Calu3 (cell line): ENCODE measurements at regions not wholly inside any gene's neighbourhood (a gene's known extent, or its start where the extent isn't known, plus 50 kb on each side); places are given as distances from the start of the nearest gene placed in this dataset.

Source experiments
- BruUV-seq: library from RNA; stranded (reverse); fragments of 400-500 nt; replicated peaks from 2 replicates; lab custom pipeline; 2021; lab: Mats Ljungman, UMichigan
- CTCF ChIA-PET: fragments of 300-600 bp; sonication (Branson Sonifier 250); formaldehyde crosslinking; loops from one replicate; lab custom pipeline; 2022; ENCODE audit warnings: antibody characterized with exemption; lab: Charles Lee
- DNase-seq: peaks from one replicate; pipeline ENCODE4 v3.0.0; 2022
- H3K27ac Mint-ChIP-seq: one replicate; pipeline ENCODE4 v1.8.0; 2022; ENCODE audit warnings: mixed read lengths; ENCODE audit not compliant: unreplicated experiment
- H3K27me3 Mint-ChIP-seq: one replicate; pipeline ENCODE4 v1.8.0; 2022; ENCODE audit warnings: mixed read lengths; ENCODE audit not compliant: unreplicated experiment
- H3K36me3 Mint-ChIP-seq: one replicate; pipeline ENCODE4 v1.8.0; 2022; ENCODE audit warnings: mild to moderate bottlenecking, moderate library complexity, mixed read lengths; ENCODE audit not compliant: insufficient read depth, unreplicated experiment
- H3K4me1 Mint-ChIP-seq: one replicate; pipeline ENCODE4 v1.8.0; 2022; ENCODE audit warnings: mild to moderate bottlenecking, low read depth, mixed read lengths; ENCODE audit not compliant: unreplicated experiment
- H3K4me3 Mint-ChIP-seq: one replicate; pipeline ENCODE4 v1.8.0; 2022; ENCODE audit warnings: mild to moderate bottlenecking, low read depth, moderate library complexity, mixed read lengths; ENCODE audit not compliant: unreplicated experiment
- H3K9me3 Mint-ChIP-seq: one replicate; pipeline ENCODE4 v1.8.0; 2022; ENCODE audit warnings: low read depth, mixed read lengths; ENCODE audit not compliant: unreplicated experiment
- intact Hi-C: fragments of 100-400 bp; cut with micrococcal nuclease; formaldehyde crosslinking; loops from one replicate; pipeline ENCODE4 v1.10.0; 2022; ENCODE audit not compliant: unreplicated experiment
- TF ChIP-seq, protein P1 (sequence below): fragments of 200-600 bp; IDR thresholded peaks from one replicate; pipeline ENCODE4 v1.8.0; 2022; ENCODE audit warnings: antibody characterized with exemption; ENCODE audit not compliant: unreplicated experiment

DNA sequence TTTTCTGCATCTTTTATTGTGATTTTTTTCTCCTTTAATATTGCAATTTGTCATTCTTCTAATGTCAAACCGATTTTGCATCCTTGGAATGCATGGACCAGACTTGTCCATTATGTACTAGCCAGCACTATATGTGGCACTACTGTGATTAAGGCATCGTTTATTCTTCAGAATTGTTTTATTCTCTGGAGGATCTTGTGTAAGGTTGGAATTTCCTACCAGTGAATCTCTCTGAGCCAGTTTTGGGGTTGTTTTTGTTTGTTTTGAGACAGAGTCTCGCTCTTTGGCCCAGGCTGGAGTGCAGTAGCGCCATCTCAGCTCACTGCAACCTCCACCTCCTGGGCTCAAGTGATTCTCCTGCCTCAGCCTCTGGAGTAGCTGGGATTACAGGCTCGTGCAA, 58.5 kb downstream of the IGLL5 start:
- TF ChIP-seq, protein P1, sequence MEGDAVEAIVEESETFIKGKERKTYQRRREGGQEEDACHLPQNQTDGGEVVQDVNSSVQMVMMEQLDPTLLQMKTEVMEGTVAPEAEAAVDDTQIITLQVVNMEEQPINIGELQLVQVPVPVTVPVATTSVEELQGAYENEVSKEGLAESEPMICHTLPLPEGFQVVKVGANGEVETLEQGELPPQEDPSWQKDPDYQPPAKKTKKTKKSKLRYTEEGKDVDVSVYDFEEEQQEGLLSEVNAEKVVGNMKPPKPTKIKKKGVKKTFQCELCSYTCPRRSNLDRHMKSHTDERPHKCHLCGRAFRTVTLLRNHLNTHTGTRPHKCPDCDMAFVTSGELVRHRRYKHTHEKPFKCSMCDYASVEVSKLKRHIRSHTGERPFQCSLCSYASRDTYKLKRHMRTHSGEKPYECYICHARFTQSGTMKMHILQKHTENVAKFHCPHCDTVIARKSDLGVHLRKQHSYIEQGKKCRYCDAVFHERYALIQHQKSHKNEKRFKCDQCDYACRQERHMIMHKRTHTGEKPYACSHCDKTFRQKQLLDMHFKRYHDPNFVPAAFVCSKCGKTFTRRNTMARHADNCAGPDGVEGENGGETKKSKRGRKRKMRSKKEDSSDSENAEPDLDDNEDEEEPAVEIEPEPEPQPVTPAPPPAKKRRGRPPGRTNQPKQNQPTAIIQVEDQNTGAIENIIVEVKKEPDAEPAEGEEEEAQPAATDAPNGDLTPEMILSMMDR: no peak
- no peak for DNase-seq
- no peak overlapping the region for H3K27ac Mint-ChIP-seq
- no TSS peak for BruUV-seq
- intact Hi-C loops: no loop called here
- no peak overlapping the region for H3K4me3 Mint-ChIP-seq
- CTCF ChIA-PET: no interaction called here
- H3K4me1 Mint-ChIP-seq: no peaks in the 10 kb centered on the region
- no peaks in the 10 kb centered on the region for H3K9me3 Mint-ChIP-seq
- peaks cover 85% of the 10 kb centered on the region for H3K27me3 Mint-ChIP-seq
- no peaks in the 10 kb centered on the region for H3K36me3 Mint-ChIP-seq

DNA sequence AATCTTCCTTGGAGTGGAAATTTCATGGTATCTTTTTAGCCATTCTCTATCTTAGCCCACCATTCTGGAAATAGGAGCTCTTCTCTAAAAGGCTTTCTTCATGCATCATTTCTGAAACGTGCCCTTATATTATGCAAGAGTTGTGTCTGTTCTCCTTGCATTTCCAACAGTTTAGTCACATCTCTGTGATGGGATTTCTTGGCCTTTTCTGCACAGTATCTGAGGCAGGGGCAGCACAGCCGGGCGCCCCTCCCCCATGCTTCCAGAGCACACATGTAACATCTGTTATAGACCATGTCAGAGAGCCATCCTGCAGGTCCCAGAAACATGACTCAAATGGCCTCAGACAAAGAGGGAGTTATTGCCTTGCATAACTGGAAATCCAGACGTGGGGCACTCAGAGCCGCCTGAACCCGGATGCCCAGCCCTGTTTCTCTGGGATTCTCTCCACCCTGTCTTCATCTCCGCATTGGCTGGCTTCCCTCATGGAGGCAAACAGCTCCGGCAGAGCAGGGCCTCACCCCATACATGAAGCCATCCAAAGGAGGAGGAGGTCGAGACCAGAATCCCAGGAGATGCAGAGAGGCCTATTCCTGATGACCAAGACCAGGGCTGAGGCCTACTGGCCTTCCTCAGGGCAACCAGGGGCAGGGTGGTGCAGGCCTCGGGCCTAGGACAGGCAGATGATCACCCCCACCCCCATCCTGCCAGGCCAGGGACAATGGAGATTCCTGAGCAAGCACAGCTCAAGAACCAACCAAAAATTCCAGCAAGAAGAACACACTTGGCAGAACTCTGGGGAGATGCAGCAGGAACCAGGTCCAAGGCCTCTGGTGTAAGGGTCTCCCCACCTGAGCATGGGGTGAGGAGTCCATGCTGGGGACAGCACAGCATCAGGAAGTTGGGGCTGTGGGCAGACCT, 61.3 kb downstream of the IGLL5 start:
- peaks cover 93% of the 10 kb centered on the region for H3K27me3 Mint-ChIP-seq
- H3K9me3 Mint-ChIP-seq: no peaks in the 10 kb centered on the region
- TF ChIP-seq, protein P1: no peak
- H3K4me3 Mint-ChIP-seq: no peak overlapping the region
- CTCF ChIA-PET: interaction anchor here (0.7 kb wide), 1 partner anchor 303 kb away, joined by 3 read pairs; no protein-coding TSS in a partner anchor
- no peak for DNase-seq
- BruUV-seq: no TSS peak
- no peaks in the 10 kb centered on the region for H3K4me1 Mint-ChIP-seq
- no peaks in the 10 kb centered on the region for H3K36me3 Mint-ChIP-seq
- intact Hi-C loops: no loop called here
- H3K27ac Mint-ChIP-seq: no peak overlapping the region

DNA sequence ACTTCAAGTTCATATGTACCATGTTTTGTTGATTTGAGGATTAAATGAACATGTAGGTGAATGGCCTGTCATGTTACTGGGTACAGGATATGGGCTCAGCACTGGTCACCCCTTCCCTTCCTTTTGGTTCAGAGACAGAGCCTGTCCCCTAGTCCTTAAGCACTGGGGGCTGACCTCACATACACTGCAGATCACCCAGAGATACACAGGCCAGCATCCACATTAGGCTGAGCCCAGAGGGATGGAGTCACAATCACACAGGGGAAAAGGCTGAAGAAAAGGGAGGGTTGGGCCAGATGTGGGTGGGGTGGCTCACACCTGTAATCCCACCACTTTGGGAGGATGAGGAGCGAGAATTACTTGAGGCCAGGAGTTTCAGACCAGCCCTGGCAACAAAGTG, 62.3 kb downstream of the IGLL5 start:
- H3K27me3 Mint-ChIP-seq: peaks cover 93% of the 10 kb centered on the region
- CTCF ChIA-PET: no interaction called here
- H3K36me3 Mint-ChIP-seq: no peaks in the 10 kb centered on the region
- H3K4me1 Mint-ChIP-seq: no peaks in the 10 kb centered on the region
- no peak overlapping the region for H3K4me3 Mint-ChIP-seq
- TF ChIP-seq, protein P1: no peak
- BruUV-seq: no TSS peak
- H3K9me3 Mint-ChIP-seq: no peaks in the 10 kb centered on the region
- intact Hi-C loops: loop anchor here (10.0 kb wide), 1 partner anchor 435 kb away; no protein-coding TSS in a partner anchor
- H3K27ac Mint-ChIP-seq: no peak overlapping the region
- DNase-seq: no peak

DNA sequence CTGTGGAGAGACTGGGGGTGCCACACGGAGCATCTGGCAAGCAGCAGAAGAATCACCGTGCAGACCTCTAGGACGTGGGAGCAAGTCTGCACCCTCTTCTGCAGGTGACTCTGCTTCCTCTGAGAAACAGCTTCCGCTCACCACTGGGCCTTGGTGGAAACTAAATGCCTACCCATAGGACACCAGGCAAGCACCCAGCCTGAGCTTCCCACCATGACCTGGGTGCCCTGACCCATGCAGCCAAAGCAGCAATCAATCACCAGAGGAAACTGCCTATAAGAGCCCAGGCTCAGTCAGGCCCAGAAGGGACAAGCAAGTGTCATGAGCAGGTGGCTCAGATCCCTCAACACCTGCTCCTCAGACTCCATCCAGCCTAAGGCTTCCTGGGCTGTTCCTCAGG, 63.4 kb downstream of the IGLL5 start:
- CTCF ChIA-PET: no interaction called here
- Mint-ChIP-seq H3K36me3 (no peaks in the 10 kb centered on the region), H3K27me3 (peaks cover 93% of the 10 kb centered on the region), H3K4me1 (no peaks in the 10 kb centered on the region), H3K27ac (no peak overlapping the region), H3K4me3 (no peak overlapping the region), H3K9me3 (no peaks in the 10 kb centered on the region)
- TF ChIP-seq, protein P1: no peak
- BruUV-seq: no TSS peak
- DNase-seq: no peak
- intact Hi-C loops: loop anchor here (10.0 kb wide), 1 partner anchor 434 kb away; no protein-coding TSS in a partner anchor
